ENCODE measurements at regions not wholly inside any gene's neighbourhood (a gene's known extent, or its start where the extent isn't known, plus 50 kb on each side); places are given as distances from the start of the nearest gene placed in this dataset.

DNA sequence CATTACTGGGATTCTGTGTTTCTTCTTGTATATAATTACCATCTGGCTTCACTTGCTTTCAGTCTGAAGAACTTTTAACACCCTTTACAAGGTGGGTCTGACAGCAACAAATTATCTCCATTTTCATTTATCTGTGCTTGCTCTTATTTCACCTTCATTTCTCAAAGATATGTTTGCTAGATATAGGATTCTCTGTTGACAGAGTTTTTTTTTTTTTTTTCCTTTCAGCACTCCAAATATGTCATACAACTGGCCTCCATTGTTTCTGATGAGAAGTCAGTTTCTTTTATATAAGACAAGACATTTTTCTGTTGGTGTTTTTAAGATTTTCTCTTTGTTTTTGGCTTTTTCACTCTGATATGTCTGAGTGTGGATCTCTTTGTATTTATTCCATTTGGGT lies 59.3 kb upstream of the TACR1 start:
- no peak for TF ChIP-seq NR3C1 (CRISPR knock-in tag; conservative IDR thresholded peaks at IDR 0.05; ENCODE audit: low read depth)
- TF ChIP-seq, protein P1, sequence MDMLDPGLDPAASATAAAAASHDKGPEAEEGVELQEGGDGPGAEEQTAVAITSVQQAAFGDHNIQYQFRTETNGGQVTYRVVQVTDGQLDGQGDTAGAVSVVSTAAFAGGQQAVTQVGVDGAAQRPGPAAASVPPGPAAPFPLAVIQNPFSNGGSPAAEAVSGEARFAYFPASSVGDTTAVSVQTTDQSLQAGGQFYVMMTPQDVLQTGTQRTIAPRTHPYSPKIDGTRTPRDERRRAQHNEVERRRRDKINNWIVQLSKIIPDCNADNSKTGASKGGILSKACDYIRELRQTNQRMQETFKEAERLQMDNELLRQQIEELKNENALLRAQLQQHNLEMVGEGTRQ (CRISPR knock-in tag; IDR thresholded peaks at IDR 0.05), result no peak
- TF ChIP-seq SP1 (CRISPR knock-in tag; conservative IDR thresholded peaks at IDR 0.05), result no peak
- no peak for TF ChIP-seq JAZF1 (CRISPR knock-in tag; IDR thresholded peaks at IDR 0.05)
- TF ChIP-seq FOXJ3 (CRISPR knock-in tag; IDR thresholded peaks at IDR 0.05; ENCODE audit: borderline replicate concordance), result no peak
- TF ChIP-seq MLX (CRISPR knock-in tag; IDR thresholded peaks at IDR 0.05), result no peak
- TF ChIP-seq ZNF121 (CRISPR knock-in tag; IDR thresholded peaks at IDR 0.05), result no peak
- no peak for TF ChIP-seq STAT6 (CRISPR knock-in tag; conservative IDR thresholded peaks at IDR 0.05; ENCODE audit: low read depth)
- TF ChIP-seq, protein P2, sequence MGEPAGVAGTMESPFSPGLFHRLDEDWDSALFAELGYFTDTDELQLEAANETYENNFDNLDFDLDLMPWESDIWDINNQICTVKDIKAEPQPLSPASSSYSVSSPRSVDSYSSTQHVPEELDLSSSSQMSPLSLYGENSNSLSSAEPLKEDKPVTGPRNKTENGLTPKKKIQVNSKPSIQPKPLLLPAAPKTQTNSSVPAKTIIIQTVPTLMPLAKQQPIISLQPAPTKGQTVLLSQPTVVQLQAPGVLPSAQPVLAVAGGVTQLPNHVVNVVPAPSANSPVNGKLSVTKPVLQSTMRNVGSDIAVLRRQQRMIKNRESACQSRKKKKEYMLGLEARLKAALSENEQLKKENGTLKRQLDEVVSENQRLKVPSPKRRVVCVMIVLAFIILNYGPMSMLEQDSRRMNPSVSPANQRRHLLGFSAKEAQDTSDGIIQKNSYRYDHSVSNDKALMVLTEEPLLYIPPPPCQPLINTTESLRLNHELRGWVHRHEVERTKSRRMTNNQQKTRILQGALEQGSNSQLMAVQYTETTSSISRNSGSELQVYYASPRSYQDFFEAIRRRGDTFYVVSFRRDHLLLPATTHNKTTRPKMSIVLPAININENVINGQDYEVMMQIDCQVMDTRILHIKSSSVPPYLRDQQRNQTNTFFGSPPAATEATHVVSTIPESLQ (CRISPR knock-in tag; IDR thresholded peaks at IDR 0.05), result no peak
- no peak for TF ChIP-seq CBFB (CRISPR knock-in tag; IDR thresholded peaks at IDR 0.05; ENCODE audit: low read depth)
- TF ChIP-seq SMAD3 (CRISPR knock-in tag; IDR thresholded peaks at IDR 0.05; ENCODE audit: borderline replicate concordance), result no peak
- no peak for TF ChIP-seq FOXP1 (CRISPR knock-in tag; IDR thresholded peaks at IDR 0.05; ENCODE audit: borderline replicate concordance)
- no peak for TF ChIP-seq KAT7 (CRISPR knock-in tag; IDR thresholded peaks at IDR 0.05; ENCODE audit: borderline replicate concordance)
- TF ChIP-seq, protein P3, sequence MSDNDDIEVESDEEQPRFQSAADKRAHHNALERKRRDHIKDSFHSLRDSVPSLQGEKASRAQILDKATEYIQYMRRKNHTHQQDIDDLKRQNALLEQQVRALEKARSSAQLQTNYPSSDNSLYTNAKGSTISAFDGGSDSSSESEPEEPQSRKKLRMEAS (CRISPR knock-in tag; IDR thresholded peaks at IDR 0.05), result no peak
- no peak for TF ChIP-seq ZBTB21 (CRISPR knock-in tag; IDR thresholded peaks at IDR 0.05; ENCODE audit: borderline replicate concordance)
- no peak for TF ChIP-seq ZNF671 (CRISPR knock-in tag; IDR thresholded peaks at IDR 0.05)
- no peak for DNase-seq (ENCODE audit: low spot score)
- H3K27me3 Mint-ChIP-seq (ENCODE audit: low read depth), result no peaks in the 10 kb centered on the region
- POLR2A ChIA-PET, result no interaction called here
- H3K4me3 Mint-ChIP-seq, result no peak overlapping the region
- CTCF ChIA-PET, result no interaction called here
- no peak overlapping the region for H3K27ac Mint-ChIP-seq
- no peak for ATAC-seq
- H3K36me3 Mint-ChIP-seq, result peaks cover 28% of the 10 kb centered on the region
- peaks cover 33% of the 10 kb centered on the region for H3K9me3 Mint-ChIP-seq
- H3K4me1 Mint-ChIP-seq, result no peaks in the 10 kb centered on the region

- ChIA-PET CTCF (no interaction called here), POLR2A (no interaction called here)
- no peaks in the 10 kb centered on the region for H3K27me3 Mint-ChIP-seq (ENCODE audit: low read depth)
- H3K4me3 Mint-ChIP-seq, result no peak overlapping the region
- H3K27ac Mint-ChIP-seq, result no peak overlapping the region
- peaks cover 28% of the 10 kb centered on the region for H3K36me3 Mint-ChIP-seq
- H3K4me1 Mint-ChIP-seq, result no peaks in the 10 kb centered on the region
- ATAC-seq, result no peak
- H3K9me3 Mint-ChIP-seq, result peaks cover 30% of the 10 kb centered on the region
- no peak for DNase-seq (ENCODE audit: low spot score)
- TF ChIP-seq SOX15 (CRISPR knock-in tag; IDR thresholded peaks at IDR 0.05) (no peak), ELF4 (CRISPR knock-in tag; IDR thresholded peaks at IDR 0.05; ENCODE audit: low read depth) (no peak), MXD4 (CRISPR knock-in tag; IDR thresholded peaks at IDR 0.05; ENCODE audit: borderline replicate concordance) (no peak), ZSCAN18 (CRISPR knock-in tag; IDR thresholded peaks at IDR 0.05) (no peak)
- TF ChIP-seq, protein P4, sequence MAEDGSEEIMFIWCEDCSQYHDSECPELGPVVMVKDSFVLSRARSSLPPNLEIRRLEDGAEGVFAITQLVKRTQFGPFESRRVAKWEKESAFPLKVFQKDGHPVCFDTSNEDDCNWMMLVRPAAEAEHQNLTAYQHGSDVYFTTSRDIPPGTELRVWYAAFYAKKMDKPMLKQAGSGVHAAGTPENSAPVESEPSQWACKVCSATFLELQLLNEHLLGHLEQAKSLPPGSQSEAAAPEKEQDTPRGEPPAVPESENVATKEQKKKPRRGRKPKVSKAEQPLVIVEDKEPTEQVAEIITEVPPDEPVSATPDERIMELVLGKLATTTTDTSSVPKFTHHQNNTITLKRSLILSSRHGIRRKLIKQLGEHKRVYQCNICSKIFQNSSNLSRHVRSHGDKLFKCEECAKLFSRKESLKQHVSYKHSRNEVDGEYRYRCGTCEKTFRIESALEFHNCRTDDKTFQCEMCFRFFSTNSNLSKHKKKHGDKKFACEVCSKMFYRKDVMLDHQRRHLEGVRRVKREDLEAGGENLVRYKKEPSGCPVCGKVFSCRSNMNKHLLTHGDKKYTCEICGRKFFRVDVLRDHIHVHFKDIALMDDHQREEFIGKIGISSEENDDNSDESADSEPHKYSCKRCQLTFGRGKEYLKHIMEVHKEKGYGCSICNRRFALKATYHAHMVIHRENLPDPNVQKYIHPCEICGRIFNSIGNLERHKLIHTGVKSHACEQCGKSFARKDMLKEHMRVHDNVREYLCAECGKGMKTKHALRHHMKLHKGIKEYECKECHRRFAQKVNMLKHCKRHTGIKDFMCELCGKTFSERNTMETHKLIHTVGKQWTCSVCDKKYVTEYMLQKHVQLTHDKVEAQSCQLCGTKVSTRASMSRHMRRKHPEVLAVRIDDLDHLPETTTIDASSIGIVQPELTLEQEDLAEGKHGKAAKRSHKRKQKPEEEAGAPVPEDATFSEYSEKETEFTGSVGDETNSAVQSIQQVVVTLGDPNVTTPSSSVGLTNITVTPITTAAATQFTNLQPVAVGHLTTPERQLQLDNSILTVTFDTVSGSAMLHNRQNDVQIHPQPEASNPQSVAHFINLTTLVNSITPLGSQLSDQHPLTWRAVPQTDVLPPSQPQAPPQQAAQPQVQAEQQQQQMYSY (CRISPR knock-in tag; IDR thresholded peaks at IDR 0.05), result no peak
Observed at GRCh38 chr2:75256485-75256884, 57.2 kb upstream of the TACR1 start.
